ENCODE measurements at regions not wholly inside any gene's neighbourhood (a gene's known extent, or its start where the extent isn't known, plus 50 kb on each side); places are given as distances from the start of the nearest gene placed in this dataset.

GRCh38 chr6:54609981-54610380, 236.6 kb upstream of the FAM83B start:
- ChIA-PET CTCF (no interaction called here), POLR2A (no interaction called here)
- no peaks in the 10 kb centered on the region for H3K4me1 ChIP-seq (ENCODE audit: control extremely low read depth in 1 of 4, control insufficient read depth in 4 of 4, insufficient read depth in 4 of 4, low read length in 3 of 4)
- H3K27ac ChIP-seq (ENCODE audit: insufficient read depth in 1 of 2, low read depth in 1 of 2, low read length in 2 of 2, poor library complexity in 1 of 2, severe bottlenecking in 2 of 2): no peak overlapping the region
- no peak overlapping the region for H3K4me3 ChIP-seq (ENCODE audit: control insufficient read depth in 1 of 7, extremely low read depth in 1 of 7, insufficient read depth in 4 of 7, low read depth in 2 of 7, low read length in 6 of 7)
- DNase-seq: no peak
- H3K9me3 ChIP-seq (ENCODE audit: control extremely low read depth in 1 of 5, control insufficient read depth in 4 of 5, insufficient read depth in 2 of 5, low read depth in 1 of 5, low read length in 4 of 5): no peaks in the 10 kb centered on the region
- H3K36me3 ChIP-seq (ENCODE audit: control insufficient read depth in 4 of 4, insufficient read depth in 4 of 4, low read length in 3 of 4): no peaks in the 10 kb centered on the region
- H3K27me3 ChIP-seq (replicated peaks in 2 of 5; ENCODE audit: control insufficient read depth in 4 of 5, insufficient read depth in 5 of 5, low read length in 4 of 5): no peaks in the 10 kb centered on the region

GRCh38 chr6:54613596-54613995, 233.0 kb upstream of the FAM83B start:
- no peaks in the 10 kb centered on the region for H3K4me1 ChIP-seq (ENCODE audit: control extremely low read depth in 1 of 4, control insufficient read depth in 4 of 4, insufficient read depth in 4 of 4, low read length in 3 of 4)
- H3K9me3 ChIP-seq (ENCODE audit: control extremely low read depth in 1 of 5, control insufficient read depth in 4 of 5, insufficient read depth in 2 of 5, low read depth in 1 of 5, low read length in 4 of 5): no peaks in the 10 kb centered on the region
- no peaks in the 10 kb centered on the region for H3K36me3 ChIP-seq (ENCODE audit: control insufficient read depth in 4 of 4, insufficient read depth in 4 of 4, low read length in 3 of 4)
- H3K27me3 ChIP-seq (replicated peaks in 2 of 5; ENCODE audit: control insufficient read depth in 4 of 5, insufficient read depth in 5 of 5, low read length in 4 of 5): peaks cover 0 to 1% (median 0%) of the 10 kb centered on the region in 5 experiments
- POLR2A ChIA-PET: no interaction called here
- no peak overlapping the region for H3K27ac ChIP-seq (ENCODE audit: insufficient read depth in 1 of 2, low read depth in 1 of 2, low read length in 2 of 2, poor library complexity in 1 of 2, severe bottlenecking in 2 of 2)
- no peak overlapping the region for H3K4me3 ChIP-seq (ENCODE audit: control insufficient read depth in 1 of 7, extremely low read depth in 1 of 7, insufficient read depth in 4 of 7, low read depth in 2 of 7, low read length in 6 of 7)
- CTCF ChIA-PET: no interaction called here
- DNase-seq: no peak
- WGBS (ENCODE audit: insufficient coverage): no CpG with 5 or more reads among the region's 1 CpG

- no peak for DNase-seq
- Histone ChIP-seq H3K36me3 (ENCODE audit: control insufficient read depth in 4 of 4, insufficient read depth in 4 of 4, low read length in 3 of 4) (no peaks in the 10 kb centered on the region), H3K4me1 (ENCODE audit: control extremely low read depth in 1 of 4, control insufficient read depth in 4 of 4, insufficient read depth in 4 of 4, low read length in 3 of 4) (no peaks in the 10 kb centered on the region), H3K27ac (ENCODE audit: insufficient read depth in 1 of 2, low read depth in 1 of 2, low read length in 2 of 2, poor library complexity in 1 of 2, severe bottlenecking in 2 of 2) (no peak overlapping the region), H3K27me3 (replicated peaks in 2 of 5; ENCODE audit: control insufficient read depth in 4 of 5, insufficient read depth in 5 of 5, low read length in 4 of 5) (peaks cover 0 to 1% (median 0%) of the 10 kb centered on the region in 5 experiments), H3K4me3 (ENCODE audit: control insufficient read depth in 1 of 7, extremely low read depth in 1 of 7, insufficient read depth in 4 of 7, low read depth in 2 of 7, low read length in 6 of 7) (no peak overlapping the region), H3K9me3 (ENCODE audit: control extremely low read depth in 1 of 5, control insufficient read depth in 4 of 5, insufficient read depth in 2 of 5, low read depth in 1 of 5, low read length in 4 of 5) (no peaks in the 10 kb centered on the region)
- ChIA-PET POLR2A (no interaction called here), CTCF (no interaction called here)
- 96% methylated on average over 4 of the region's 9 CpGs for WGBS (ENCODE audit: insufficient coverage)
Measured at GRCh38 chr6:54614499-54615195, 231.9 kb upstream of the FAM83B start.

- no peaks in the 10 kb centered on the region for H3K4me1 ChIP-seq (ENCODE audit: control extremely low read depth in 1 of 4, control insufficient read depth in 4 of 4, insufficient read depth in 4 of 4, low read length in 3 of 4)
- no peaks in the 10 kb centered on the region for H3K9me3 ChIP-seq (ENCODE audit: control extremely low read depth in 1 of 5, control insufficient read depth in 4 of 5, insufficient read depth in 2 of 5, low read depth in 1 of 5, low read length in 4 of 5)
- H3K4me3 ChIP-seq (ENCODE audit: control insufficient read depth in 1 of 7, extremely low read depth in 1 of 7, insufficient read depth in 4 of 7, low read depth in 2 of 7, low read length in 6 of 7): no peak overlapping the region
- no peak for DNase-seq
- ChIA-PET CTCF (no interaction called here), POLR2A (no interaction called here)
- WGBS (ENCODE audit: insufficient coverage): 60% methylated on average over 1 of the region's 1 CpG
- H3K27ac ChIP-seq (ENCODE audit: insufficient read depth in 1 of 2, low read depth in 1 of 2, low read length in 2 of 2, poor library complexity in 1 of 2, severe bottlenecking in 2 of 2): no peak overlapping the region
- no peaks in the 10 kb centered on the region for H3K36me3 ChIP-seq (ENCODE audit: control insufficient read depth in 4 of 4, insufficient read depth in 4 of 4, low read length in 3 of 4)
- H3K27me3 ChIP-seq (replicated peaks in 2 of 5; ENCODE audit: control insufficient read depth in 4 of 5, insufficient read depth in 5 of 5, low read length in 4 of 5): peaks cover 0 to 1% (median 0%) of the 10 kb centered on the region in 5 experiments
Measured at GRCh38 chr6:54617730-54618129, 228.8 kb upstream of the FAM83B start.

GRCh38 chr6:54618572-54618971, 228.0 kb upstream of the FAM83B start:
- Histone ChIP-seq H3K9me3 (ENCODE audit: control extremely low read depth in 1 of 5, control insufficient read depth in 4 of 5, insufficient read depth in 2 of 5, low read depth in 1 of 5, low read length in 4 of 5) (no peaks in the 10 kb centered on the region), H3K27ac (ENCODE audit: insufficient read depth in 1 of 2, low read depth in 1 of 2, low read length in 2 of 2, poor library complexity in 1 of 2, severe bottlenecking in 2 of 2) (no peak overlapping the region), H3K36me3 (ENCODE audit: control insufficient read depth in 4 of 4, insufficient read depth in 4 of 4, low read length in 3 of 4) (no peaks in the 10 kb centered on the region), H3K27me3 (replicated peaks in 2 of 5; ENCODE audit: control insufficient read depth in 4 of 5, insufficient read depth in 5 of 5, low read length in 4 of 5) (peaks cover 0 to 1% (median 0%) of the 10 kb centered on the region in 5 experiments), H3K4me1 (ENCODE audit: control extremely low read depth in 1 of 4, control insufficient read depth in 4 of 4, insufficient read depth in 4 of 4, low read length in 3 of 4) (no peaks in the 10 kb centered on the region), H3K4me3 (ENCODE audit: control insufficient read depth in 1 of 7, extremely low read depth in 1 of 7, insufficient read depth in 4 of 7, low read depth in 2 of 7, low read length in 6 of 7) (no peak overlapping the region)
- ChIA-PET CTCF (no interaction called here), POLR2A (no interaction called here)
- no peak for DNase-seq

- no peak overlapping the region for H3K27ac ChIP-seq (ENCODE audit: insufficient read depth in 1 of 2, low read depth in 1 of 2, low read length in 2 of 2, poor library complexity in 1 of 2, severe bottlenecking in 2 of 2)
- no peaks in the 10 kb centered on the region for H3K4me1 ChIP-seq (ENCODE audit: control extremely low read depth in 1 of 4, control insufficient read depth in 4 of 4, insufficient read depth in 4 of 4, low read length in 3 of 4)
- 100% methylated on average over 1 of the region's 2 CpGs for WGBS (ENCODE audit: insufficient coverage)
- CTCF ChIA-PET: no interaction called here
- no peak for DNase-seq
- H3K27me3 ChIP-seq (replicated peaks in 2 of 5; ENCODE audit: control insufficient read depth in 4 of 5, insufficient read depth in 5 of 5, low read length in 4 of 5): peaks cover 0 to 1% (median 0%) of the 10 kb centered on the region in 5 experiments
- H3K9me3 ChIP-seq (ENCODE audit: control extremely low read depth in 1 of 5, control insufficient read depth in 4 of 5, insufficient read depth in 2 of 5, low read depth in 1 of 5, low read length in 4 of 5): no peaks in the 10 kb centered on the region
- H3K4me3 ChIP-seq (ENCODE audit: control insufficient read depth in 1 of 7, extremely low read depth in 1 of 7, insufficient read depth in 4 of 7, low read depth in 2 of 7, low read length in 6 of 7): no peak overlapping the region
- POLR2A ChIA-PET: no interaction called here
- H3K36me3 ChIP-seq (ENCODE audit: control insufficient read depth in 4 of 4, insufficient read depth in 4 of 4, low read length in 3 of 4): no peaks in the 10 kb centered on the region
Measured at GRCh38 chr6:54619102-54619501, 227.5 kb upstream of the FAM83B start.

GRCh38 chr6:54621285-54621684, 225.3 kb upstream of the FAM83B start:
- ChIA-PET POLR2A (no interaction called here), CTCF (interaction anchor here (0.7 to 1.3 kb wide), 2 partner anchors 9 to 15 kb away, joined by 3 read pairs; no protein-coding TSS in a partner anchor)
- H3K4me3 ChIP-seq (ENCODE audit: control insufficient read depth in 1 of 7, extremely low read depth in 1 of 7, insufficient read depth in 4 of 7, low read depth in 2 of 7, low read length in 6 of 7): no peak overlapping the region
- no peaks in the 10 kb centered on the region for H3K9me3 ChIP-seq (ENCODE audit: control extremely low read depth in 1 of 5, control insufficient read depth in 4 of 5, insufficient read depth in 2 of 5, low read depth in 1 of 5, low read length in 4 of 5)
- H3K36me3 ChIP-seq (ENCODE audit: control insufficient read depth in 4 of 4, insufficient read depth in 4 of 4, low read length in 3 of 4): no peaks in the 10 kb centered on the region
- peak in 1 of 3 donors; percentile 10 for DNase-seq
- H3K27ac ChIP-seq (ENCODE audit: insufficient read depth in 1 of 2, low read depth in 1 of 2, low read length in 2 of 2, poor library complexity in 1 of 2, severe bottlenecking in 2 of 2): no peak overlapping the region
- H3K4me1 ChIP-seq (ENCODE audit: control extremely low read depth in 1 of 4, control insufficient read depth in 4 of 4, insufficient read depth in 4 of 4, low read length in 3 of 4): no peaks in the 10 kb centered on the region
- H3K27me3 ChIP-seq (replicated peaks in 2 of 5; ENCODE audit: control insufficient read depth in 4 of 5, insufficient read depth in 5 of 5, low read length in 4 of 5): peaks cover 0 to 3% (median 0%) of the 10 kb centered on the region in 5 experiments

All from common myeloid progenitor, CD34-positive (primary cell).